SW 1271 (cell line): ENCODE measurements at regions not wholly inside any gene's neighbourhood (a gene's known extent, or its start where the extent isn't known, plus 50 kb on each side); places are given as distances from the start of the nearest gene placed in this dataset.
"Not testable (repeated sequence)": the region's sequence is repeated elsewhere in the genome, so short reads cannot be mapped to it uniquely, and the experiment has no call there.

ENCODE experiments used
- DNase-seq, 2 experiments: peaks; one replicate each; lab custom pipeline; 2025; lab: John Stamatoyannopoulos, UW

GRCh38 chr15:70524470-70524869, 238.9 kb downstream of the UACA start:
- no peak for DNase-seq

- DNase-seq: no peak
Observed at GRCh38 chr15:70523616-70524015, 239.7 kb downstream of the UACA start.

- no peak for DNase-seq
Observed at GRCh38 chr15:70523192-70523591, 240.2 kb downstream of the UACA start.

- DNase-seq: no peak
Observed at GRCh38 chr15:70522323-70522966, 240.9 kb downstream of the UACA start.

GRCh38 chr15:70521576-70522322, 241.6 kb downstream of the UACA start:
- no peak for DNase-seq

- DNase-seq: no peak
Observed at GRCh38 chr15:70519616-70520015, 243.7 kb downstream of the UACA start.

- DNase-seq: no peak
Observed at GRCh38 chr15:70519004-70519365, 244.4 kb downstream of the UACA start.

- DNase-seq: no peak
Observed at GRCh38 chr15:70518201-70519003, 245.0 kb downstream of the UACA start.

GRCh38 chr15:70517194-70517590, 246.2 kb downstream of the UACA start:
- DNase-seq: no peak

- DNase-seq: no peak
Observed at GRCh38 chr15:70516408-70517193, 246.8 kb downstream of the UACA start.

GRCh38 chr15:70514251-70514650, 249.1 kb downstream of the UACA start:
- DNase-seq: no peak

- no peak for DNase-seq
Observed at GRCh38 chr15:70513819-70514218, 249.5 kb downstream of the UACA start.

- peak; percentile 24 to 69 for DNase-seq
Observed at GRCh38 chr15:70512772-70513362, 250.5 kb downstream of the UACA start.

GRCh38 chr15:70511972-70512587, 251.3 kb downstream of the UACA start:
- DNase-seq: not testable (repeated sequence)

- DNase-seq: no peak
Observed at GRCh38 chr15:70510433-70510832, 252.9 kb downstream of the UACA start.

GRCh38 chr15:70509731-70510143, 253.6 kb downstream of the UACA start:
- DNase-seq: no peak

GRCh38 chr15:70509282-70509662, 254.1 kb downstream of the UACA start:
- DNase-seq: no peak

GRCh38 chr15:70508561-70509281, 254.6 kb downstream of the UACA start:
- peak; percentile 53 to 89 for DNase-seq

GRCh38 chr15:70507772-70508371, 255.5 kb downstream of the UACA start:
- DNase-seq: peak in 1 of 2 experiments; percentile 51
